OCI-LY3 (cell line): ENCODE measurements at regions not wholly inside any gene's neighbourhood (a gene's known extent, or its start where the extent isn't known, plus 50 kb on each side); places are given as distances from the start of the nearest gene placed in this dataset.

Source experiments
- EZH2phosphoT487 ChIP-seq: fragments of 200-600 bp; shearing (Covaris generic); IDR thresholded peaks from 2 replicates; pipeline ENCODE4 v1.6.1; 2018; ENCODE audit warnings: antibody characterized with exemption, mixed run types, low read depth
- TF ChIP-seq, protein P1 (sequence below): fragments of 200-600, 300-600 bp; sonication (generic); IDR thresholded peaks from 2 replicates; pipeline ENCODE4 v1.5.1; 2014; ENCODE audit warnings: antibody characterized with exemption, low read length, low read depth

DNA sequence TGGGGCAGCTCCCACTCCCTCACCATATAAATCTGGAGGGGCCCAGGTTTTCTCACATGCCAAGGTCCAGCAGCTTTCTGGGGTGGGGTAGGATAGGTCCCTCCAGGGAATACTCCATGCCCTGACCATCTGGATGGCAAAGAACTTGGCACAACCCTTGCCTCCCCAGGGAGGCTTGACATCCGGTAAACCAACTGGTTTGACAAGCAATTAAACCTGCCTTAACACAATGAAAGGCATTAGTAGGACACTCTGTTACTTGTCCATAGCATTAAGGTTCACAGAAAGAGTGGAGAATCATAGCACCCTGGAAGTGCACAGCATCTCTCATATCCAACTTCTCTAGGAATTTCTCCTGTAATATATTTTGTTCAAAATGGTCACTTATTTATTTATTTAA lies 63.9 kb upstream of the MAF start:
- TF ChIP-seq, protein P1, sequence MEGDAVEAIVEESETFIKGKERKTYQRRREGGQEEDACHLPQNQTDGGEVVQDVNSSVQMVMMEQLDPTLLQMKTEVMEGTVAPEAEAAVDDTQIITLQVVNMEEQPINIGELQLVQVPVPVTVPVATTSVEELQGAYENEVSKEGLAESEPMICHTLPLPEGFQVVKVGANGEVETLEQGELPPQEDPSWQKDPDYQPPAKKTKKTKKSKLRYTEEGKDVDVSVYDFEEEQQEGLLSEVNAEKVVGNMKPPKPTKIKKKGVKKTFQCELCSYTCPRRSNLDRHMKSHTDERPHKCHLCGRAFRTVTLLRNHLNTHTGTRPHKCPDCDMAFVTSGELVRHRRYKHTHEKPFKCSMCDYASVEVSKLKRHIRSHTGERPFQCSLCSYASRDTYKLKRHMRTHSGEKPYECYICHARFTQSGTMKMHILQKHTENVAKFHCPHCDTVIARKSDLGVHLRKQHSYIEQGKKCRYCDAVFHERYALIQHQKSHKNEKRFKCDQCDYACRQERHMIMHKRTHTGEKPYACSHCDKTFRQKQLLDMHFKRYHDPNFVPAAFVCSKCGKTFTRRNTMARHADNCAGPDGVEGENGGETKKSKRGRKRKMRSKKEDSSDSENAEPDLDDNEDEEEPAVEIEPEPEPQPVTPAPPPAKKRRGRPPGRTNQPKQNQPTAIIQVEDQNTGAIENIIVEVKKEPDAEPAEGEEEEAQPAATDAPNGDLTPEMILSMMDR = no peak
- TF ChIP-seq EZH2phosphoT487 = no peak
